Tibial nerve (tissue), 4 donors: ENCODE measurements at regions not wholly inside any gene's neighbourhood (a gene's known extent, or its start where the extent isn't known, plus 50 kb on each side); places are given as distances from the start of the nearest gene placed in this dataset.

Source experiments
- CTCF ChIP-seq, 5 experiments: fragments of 200-600 bp in 3 of 5; fragments of 450-650 bp in 2 of 5; sonication (generic) in 3 of 5; IDR thresholded peaks; one replicate each; pipeline ENCODE4 v1.5.1; 2016 to 2019; ENCODE audit warnings: antibody characterized with exemption in 5 of 5, mild to moderate bottlenecking in 3 of 5, moderate library complexity in 2 of 5
- EP300 ChIP-seq, 2 donors: sonication (generic); formaldehyde crosslinking; IDR thresholded peaks; one replicate each; pipeline ENCODE4 v1.6.1; 2017; ENCODE audit warnings: antibody characterized with exemption in 2 of 2, mild to moderate bottlenecking in 1 of 2
- POLR2A ChIP-seq, 2 donors: fragments of 450-650 bp; IDR thresholded peaks; one replicate each; pipeline ENCODE4 v1.6.1; 2017; ENCODE audit warnings: antibody characterized with exemption in 2 of 2, mild to moderate bottlenecking in 2 of 2, moderate library complexity in 2 of 2

- TF ChIP-seq CTCF (IDR thresholded peaks at IDR 0.05) (no peak), POLR2A (IDR thresholded peaks at IDR 0.05) (no peak), EP300 (IDR thresholded peaks at IDR 0.05) (no peak)
Observed at GRCh38 chr7:91632234-91632940, 248.1 kb downstream of the MTERF1 start.
